Activated T-cell treated with anti-CD3 and anti-CD28 coated beads for 24 hours (primary cell): ENCODE measurements at regions not wholly inside any gene's neighbourhood (a gene's known extent, or its start where the extent isn't known, plus 50 kb on each side); places are given as distances from the start of the nearest gene placed in this dataset.

Experiments
- DNase-seq: peaks from one replicate; pipeline ENCODE4 v3.0.0-alpha.2; 2020; ENCODE audit warnings: low read depth

DNA sequence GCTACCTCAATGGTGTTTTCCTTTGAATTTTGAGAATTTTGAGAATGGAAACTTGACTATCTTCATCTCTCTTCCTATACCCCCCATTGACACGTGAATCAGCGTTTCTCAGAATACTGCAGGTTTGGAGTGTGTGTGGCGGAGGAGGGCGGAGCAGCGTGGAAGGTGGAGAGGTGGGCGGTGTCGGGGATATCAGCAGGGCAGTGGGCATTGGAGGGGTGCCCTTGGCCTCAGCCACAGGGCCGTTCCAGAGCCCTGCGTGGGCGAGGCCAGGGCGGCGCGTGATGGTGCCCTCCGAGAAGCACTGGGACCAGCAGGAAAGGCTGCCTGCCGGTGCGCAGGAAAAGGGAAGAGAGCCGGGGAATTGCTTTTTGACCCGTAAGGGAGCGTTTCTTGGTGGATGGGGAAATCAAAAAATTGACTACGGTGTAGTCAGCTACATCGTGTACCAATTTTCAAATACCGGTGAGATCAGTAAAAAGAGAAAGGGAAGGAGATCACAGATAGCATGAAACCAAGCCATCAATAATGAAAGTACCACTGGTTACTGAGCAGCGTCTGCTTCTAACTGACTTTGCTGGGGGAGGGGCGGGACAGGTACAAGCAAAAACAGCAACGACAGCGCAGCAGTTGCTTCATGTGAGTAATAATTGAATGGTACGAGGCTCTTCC lies 82.7 kb upstream of the DUSP22 start:
- DNase-seq, result peak; percentile 52

DNA sequence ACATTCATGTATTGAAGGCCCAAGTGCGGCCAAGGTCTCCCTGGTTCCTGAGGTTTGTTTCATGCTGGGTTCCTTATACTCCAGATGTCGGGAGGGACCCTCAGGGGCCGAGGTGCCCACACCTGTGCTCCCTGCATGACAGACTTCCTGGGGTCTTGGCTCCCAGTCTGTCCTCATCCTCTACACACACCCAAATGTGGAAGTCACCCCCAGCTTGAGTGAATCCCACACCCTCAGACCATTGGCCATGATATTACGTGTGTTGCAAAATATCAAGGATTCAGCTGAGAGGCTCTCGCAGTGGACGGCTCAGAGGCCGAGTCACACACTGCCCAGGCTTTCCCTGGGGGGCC lies 82.2 kb upstream of the DUSP22 start:
- DNase-seq, result no peak

DNA sequence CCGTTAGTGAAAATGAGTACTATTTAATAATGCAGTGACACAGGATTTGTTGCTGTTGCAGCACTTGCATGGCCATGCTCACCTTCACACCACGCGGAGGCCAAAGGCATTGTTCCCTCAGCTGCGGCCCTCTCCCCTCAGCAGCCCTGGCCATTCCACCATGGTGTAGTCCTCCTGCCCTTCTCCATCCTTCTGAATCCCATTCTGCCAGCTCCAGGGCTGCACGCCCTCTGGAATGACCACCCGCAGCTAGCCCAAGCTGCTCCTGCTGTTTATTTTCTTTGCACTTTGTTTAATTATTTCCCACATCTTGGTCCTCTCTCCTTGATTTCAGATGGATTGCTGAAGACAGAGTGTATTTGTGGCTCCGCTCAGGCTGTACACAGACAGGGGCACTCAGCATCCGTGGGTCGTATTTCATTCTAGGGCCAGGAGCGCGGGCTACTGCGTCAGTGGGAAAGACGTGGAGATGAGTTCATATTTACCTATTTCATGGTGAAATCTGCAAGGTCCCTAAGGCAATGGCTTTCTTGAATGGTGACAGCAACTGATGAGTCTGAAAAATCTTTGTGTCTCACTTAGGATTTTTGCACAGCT lies 81.4 kb upstream of the DUSP22 start:
- no peak for DNase-seq

DNA sequence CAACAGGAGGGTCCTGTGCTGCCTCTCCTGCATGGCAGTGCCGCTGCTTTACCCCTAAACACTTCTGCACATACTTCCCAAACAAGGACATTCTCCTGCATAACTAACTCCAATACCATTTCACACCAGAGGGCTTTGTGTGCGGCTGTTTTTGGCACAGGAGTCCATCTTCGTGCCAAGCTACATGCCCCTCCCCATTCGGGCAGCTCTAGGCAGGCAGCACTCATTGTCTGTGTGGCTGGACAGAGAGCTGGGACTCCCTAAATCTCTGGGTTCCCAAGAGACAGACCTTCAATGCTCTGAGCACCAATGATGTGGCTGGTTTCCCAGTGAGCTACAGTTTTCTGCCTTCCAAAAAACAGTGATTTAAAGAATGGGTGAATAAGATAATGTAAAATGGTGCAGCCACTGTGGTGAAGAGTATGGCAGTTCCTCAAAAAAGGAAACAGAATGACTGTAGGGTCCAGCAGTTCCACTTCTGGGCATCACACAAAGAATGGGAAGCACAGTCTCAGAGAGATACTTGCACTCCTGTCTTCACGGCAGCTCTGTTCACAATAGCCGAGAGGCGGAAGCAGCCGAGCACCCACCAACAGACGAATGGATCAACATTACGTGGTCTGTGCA lies 80.3 kb upstream of the DUSP22 start:
- DNase-seq, result no peak

DNA sequence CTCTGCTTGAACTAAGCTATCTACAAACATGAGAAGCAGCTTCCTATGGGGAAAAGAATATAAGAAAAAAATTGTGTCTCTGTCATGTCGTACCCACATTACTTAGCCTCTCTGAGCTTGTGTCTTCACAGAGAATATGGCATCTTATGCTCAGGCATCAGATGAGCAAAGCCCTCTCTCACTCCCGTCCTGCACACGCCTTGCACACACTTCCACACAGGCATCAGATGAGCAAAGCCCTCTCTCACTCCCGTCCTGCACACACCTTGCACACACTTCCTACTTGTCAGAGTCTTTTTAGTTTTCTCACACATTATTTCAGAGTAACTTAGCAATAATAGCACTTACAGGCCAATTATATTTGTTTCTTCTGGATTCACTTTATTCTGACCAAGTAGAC lies 79.0 kb upstream of the DUSP22 start:
- DNase-seq, result no peak

DNA sequence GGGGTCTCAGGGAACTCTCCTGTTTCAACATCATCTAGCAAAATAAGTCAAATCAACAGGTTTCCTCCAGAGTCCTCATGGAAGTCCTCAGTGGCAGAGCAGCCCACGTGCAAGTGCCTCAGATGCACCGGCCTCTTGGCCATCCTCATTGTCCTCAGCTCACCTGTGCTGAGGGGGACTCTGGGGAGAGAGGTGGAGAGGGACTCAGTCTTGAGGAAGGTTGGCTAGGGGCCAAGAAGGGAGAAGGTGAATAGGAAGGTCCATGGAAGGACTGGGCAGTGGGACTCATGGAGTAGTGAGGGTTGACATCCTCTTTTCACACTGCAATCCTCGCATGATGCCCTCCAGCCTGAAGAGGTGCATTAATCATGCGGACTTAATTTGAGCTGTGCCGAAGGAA lies 77.9 kb upstream of the DUSP22 start:
- DNase-seq, result no peak

DNA sequence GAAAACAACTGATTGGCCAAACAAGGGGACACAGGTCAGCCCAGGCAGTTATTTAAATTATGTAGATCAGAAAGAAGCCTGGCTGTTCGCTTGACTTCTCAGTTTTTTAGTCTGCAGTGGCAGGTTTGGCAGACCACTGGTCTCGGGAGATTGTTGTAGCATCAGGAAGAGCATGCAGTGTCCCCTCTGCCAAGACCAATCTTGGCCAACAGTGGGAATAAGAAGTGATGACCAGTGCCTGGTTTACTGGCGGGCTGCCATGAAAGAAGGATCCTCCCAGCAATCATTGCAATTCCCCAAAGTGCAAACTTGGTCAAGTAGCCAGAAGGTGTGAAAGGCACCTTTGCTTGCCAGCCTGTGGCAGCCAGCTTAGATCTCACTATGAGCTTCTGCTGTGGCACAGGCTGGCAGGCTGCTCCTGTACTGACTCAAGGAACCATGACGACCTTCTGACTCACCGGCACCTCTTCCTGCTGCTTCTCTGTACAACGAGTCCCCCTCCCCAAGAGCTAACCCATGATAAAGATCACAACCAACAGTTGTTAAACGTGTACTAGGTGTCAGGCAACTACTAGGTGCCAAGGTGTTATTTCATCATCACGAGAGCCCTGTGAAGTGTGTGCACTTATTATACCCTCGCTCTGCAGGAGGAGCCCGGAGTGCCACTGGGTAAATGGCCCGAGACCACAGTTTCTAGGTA lies 76.8 kb upstream of the DUSP22 start:
- peak; percentile 67 for DNase-seq

DNA sequence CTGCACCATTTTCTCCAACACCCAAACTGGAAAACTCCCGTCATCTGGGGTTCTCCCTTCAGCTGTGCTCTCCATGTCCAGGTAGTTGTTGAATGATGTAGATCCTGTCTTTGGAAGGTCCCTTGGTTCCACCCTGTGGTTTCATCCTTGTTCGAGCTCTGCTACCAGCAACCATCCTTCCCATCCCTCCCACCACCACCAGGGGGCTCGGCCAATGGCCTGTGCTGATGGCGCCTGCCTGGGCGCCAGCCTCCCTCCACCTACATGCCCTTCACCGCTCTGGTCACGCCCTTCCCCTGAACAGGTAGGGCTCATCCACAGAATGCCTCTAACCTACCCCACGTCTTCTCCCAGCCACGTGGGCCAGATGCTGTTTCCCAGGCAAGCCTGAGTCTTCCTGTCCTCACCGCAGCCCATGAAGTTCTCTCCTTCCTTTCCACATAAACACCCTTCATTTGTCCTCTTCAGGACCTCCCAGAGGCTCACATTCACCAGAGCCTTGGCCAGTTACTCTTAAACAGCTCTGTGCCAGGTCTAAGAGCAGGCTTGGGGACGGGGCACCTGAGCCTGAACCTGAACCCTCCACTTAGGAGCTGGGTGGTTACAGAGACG lies 75.1 kb upstream of the DUSP22 start:
- DNase-seq, result no peak

DNA sequence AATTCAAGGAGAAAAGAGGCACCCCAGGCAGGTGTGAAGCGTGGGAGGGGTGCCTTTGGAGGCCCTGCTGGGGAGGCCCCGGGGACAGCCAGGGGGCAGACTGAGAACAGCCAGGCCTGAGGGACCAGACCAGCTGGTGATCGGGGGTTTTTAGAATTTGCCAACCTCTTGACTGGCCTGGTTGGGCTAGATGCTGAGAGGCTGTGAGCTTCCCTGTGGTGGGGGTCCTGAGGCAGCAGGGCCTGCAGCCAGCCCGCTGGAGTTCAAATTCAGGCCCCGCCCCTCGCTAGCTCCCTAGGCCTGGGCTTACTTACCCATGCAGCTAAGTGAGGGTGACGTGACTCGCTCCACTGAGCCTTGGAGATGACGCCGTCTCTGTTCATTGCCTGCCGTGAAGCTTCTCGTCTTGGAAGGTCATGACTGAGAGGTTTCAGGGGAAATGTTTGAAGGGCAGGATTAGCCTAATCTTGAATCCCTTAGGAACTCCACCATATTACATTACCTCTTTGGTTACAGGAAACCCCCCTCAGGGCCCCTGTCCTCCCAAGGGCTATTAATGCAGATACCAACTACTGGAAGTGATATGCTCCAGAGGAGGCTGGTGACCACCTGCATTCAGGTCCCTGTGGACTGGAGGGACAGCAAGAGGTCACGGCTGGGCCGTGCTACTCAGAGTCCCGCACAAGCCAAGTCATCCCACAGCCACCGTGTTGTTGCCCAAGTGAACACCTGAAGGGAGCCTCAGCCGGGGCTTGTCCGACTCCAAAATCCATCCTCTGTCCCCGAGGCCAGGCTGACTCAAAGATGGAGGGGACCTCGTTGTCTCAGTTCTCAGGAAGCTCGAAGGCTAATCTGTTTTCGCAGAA lies 73.9 kb upstream of the DUSP22 start:
- DNase-seq, result no peak

DNA sequence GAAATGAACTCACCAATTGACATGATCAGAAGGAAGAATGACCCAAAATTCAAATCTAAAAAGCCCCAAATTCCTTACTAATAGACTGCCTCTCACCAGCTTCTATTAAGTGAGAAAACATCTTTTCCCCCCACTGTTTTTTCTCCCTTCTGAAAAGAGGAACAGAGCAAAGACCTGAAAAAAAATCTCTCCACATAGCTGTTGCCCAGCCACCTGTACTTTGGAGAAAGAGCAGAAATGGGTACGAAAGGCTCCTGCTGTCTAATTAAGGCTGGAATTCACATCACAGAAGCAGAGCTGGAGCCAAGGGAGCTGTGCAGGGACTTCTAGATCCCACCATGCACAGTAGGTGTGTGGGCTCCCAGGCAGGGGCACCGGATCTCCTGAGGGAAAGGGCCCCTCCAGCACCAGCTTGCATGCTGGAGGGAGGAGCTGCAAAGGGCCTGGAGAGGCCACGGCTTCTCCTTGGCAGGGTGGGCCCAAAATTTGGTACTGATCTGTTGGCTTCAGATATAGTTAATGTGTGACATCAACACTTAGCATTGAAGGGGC lies 73.2 kb upstream of the DUSP22 start:
- DNase-seq, result no peak

DNA sequence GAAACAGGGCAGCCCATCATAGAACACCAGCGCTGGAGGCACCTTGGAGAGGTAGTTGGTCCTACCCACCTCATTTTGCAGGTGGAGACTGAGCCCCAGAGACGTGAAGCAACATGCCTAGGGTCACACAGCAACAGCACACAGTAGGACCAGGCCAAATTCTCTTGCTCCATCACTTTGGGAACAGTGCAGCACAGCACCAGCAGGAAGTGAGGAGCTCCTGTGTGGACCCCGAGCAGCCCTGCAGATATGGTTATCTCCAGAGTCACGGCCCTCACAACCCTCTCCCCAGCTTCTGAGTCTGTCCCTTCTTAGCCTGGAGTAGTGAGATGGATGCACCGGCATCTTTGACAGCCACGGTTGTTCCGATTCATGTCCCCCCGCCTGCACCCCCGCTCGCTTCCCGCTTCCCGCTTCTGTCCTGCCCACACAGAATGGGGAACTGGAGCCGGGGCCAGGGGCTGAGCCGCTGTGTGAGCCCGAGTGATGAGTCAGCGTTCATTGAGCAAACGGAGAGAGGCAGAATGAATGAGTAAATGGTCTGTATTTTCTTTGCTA lies 72.6 kb upstream of the DUSP22 start:
- DNase-seq, result no peak

DNA sequence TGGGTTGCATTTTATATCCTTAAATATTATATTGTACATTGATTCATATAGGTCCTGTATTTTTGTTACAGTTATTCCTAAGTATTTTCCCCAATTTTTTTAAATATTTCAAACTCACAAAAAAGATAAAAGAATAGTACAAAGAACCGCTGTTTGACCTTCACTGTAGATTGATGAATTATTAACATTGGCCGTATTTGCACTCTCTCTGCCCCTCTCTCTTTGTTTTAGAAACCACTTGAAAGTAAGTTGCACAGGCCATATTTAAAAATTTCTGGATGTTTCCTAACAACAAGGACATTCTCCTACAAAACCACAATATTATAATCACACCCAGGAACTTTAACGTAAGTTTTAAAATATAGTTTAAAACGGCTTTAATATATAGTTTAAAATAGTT lies 72.0 kb upstream of the DUSP22 start:
- no peak for DNase-seq

DNA sequence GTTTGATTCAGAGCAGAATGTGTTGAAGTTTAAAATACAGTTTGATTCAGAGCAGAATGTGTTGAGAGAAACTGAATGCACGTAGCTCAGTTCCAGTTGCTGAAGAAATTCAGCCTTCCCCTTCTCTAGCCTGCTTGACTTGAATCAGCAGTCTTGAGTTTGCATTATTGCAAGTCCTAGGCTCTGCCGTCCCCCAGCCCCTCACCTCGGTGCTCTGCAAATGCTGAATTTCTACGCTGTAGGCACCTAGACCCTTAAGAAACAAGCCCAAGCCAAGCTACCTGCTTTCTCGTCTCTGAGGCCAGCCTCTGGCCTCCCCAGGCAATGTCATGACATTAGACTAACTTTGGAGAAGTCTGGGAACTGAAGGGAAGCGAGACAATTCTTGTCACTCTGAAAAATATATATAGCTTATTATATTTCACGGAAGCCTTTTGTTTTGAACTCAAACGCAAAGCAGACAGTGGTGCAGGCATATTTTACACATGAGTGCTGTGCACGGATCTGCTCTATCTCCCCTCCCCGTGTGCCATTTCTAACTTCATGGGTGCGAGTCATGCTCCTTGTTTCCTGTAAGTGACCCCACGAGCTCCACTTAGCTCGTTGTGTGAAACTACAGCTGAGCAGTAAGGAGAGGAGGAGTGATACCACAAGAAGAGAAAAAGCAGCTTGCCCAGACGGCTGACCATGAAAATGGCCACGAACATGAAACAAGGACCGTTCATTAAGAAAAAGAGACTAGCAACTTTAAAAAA lies 71.4 kb upstream of the DUSP22 start:
- DNase-seq, result no peak

DNA sequence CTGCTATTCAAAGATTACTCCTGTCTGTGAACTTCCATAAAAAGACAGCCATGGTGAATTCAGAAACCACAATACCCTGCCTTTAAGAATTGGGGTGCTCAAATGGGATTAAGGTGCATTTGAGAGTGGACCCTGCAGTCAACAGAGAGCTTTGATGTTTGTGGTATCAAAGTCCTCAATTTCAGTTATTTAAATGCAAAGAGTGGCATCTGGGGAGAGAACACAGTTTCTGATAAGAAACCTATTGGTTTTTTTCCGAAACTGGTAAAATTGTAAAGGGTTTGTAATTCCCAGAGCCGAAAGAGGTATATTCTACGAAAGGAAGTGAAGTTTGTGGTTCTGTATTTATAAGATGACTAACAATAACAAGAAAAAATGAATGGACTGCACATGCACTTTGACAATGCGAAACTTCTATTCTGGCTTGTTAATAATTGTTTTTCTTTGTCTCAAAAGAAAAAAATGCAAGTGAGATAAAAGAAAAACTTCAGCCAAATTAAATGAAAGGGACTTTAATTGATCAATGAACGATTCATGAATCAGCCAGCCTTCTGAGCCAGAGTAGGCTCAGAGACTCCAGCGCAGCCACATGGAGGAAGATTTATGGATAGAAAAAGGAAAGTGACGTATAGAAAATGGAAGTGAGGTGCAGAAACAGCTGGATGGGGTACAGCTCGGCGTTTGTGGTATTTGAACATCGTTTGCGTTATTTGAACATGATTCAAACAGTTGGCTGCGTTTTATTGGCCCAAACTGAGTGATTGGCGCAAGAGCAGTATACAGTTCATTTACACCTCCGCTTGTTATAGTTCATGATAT lies 70.5 kb upstream of the DUSP22 start:
- no peak for DNase-seq

DNA sequence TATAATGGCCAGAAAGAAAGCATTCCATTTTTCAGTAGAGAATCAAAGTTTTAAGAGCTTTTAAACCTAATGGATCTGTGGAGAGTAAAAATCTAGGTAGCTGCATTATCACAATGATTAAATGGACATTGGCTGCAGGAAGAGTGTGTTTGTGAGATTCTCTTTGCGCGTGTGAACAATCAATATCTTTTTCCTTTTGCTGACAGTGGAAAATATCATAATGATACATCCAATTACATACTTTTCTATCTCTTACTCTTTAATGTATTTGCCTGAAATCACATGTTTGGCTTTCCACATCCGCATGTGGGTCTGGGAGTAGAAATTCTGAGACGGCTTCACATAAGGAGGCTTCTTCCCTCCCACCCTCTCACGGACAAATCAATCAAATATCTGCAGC lies 69.8 kb upstream of the DUSP22 start:
- DNase-seq, result no peak

DNA sequence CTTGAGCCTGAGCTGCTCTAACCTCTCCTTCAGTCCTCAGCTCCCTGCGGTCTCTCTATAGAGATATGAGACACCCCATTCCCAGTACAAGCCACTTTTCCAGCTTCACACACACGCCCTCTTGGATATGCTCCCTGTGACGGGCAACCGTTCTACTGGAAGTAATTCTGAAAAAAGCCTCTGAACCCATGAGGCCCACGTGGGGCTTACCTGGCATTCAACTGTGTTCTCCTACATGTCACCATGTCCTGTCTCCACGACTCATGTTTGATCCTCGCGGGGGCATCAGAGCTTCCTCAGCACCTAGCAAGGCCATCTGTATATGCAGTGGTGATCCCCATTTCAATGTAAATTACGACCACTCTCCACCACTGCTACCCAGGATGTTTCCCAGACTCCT lies 69.2 kb upstream of the DUSP22 start:
- no peak for DNase-seq

DNA sequence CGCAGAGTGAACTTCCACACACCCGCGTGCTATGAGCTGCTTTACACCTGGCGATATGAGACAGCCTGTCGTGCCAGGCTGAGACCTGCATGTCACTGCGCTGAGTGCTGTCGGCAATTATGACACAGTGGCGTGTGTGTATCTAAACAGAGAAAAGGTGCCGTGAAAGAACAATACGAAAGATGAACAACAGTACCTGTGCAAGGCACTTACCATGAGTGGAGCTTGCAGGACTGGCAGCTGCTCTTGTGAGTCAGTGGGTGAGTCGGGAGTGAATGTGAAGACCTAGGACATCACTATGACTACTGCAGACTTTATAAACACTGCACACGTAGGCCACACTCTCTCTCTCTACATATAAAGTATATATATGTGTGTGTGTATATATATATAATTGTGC lies 68.5 kb upstream of the DUSP22 start:
- no peak for DNase-seq

DNA sequence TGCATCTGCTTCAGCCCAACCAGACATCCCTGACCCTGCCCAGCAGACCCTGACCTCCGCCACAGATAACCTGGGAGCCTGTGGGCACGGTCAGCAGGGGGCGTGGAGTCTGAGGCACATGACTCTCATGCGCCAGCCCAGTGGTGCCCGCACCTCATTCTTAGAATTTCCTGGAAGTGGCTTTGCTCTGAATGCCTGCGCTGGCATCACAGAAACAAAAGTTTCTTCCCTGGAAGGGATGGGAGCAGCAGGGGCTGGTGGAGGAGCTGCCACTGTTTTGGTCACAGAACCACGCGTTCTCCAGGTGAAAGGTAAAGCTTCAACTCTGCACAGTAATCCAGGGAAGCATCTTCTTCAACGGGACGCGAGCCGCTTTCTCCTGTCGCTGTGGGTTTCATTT lies 67.9 kb upstream of the DUSP22 start:
- DNase-seq, result no peak

DNA sequence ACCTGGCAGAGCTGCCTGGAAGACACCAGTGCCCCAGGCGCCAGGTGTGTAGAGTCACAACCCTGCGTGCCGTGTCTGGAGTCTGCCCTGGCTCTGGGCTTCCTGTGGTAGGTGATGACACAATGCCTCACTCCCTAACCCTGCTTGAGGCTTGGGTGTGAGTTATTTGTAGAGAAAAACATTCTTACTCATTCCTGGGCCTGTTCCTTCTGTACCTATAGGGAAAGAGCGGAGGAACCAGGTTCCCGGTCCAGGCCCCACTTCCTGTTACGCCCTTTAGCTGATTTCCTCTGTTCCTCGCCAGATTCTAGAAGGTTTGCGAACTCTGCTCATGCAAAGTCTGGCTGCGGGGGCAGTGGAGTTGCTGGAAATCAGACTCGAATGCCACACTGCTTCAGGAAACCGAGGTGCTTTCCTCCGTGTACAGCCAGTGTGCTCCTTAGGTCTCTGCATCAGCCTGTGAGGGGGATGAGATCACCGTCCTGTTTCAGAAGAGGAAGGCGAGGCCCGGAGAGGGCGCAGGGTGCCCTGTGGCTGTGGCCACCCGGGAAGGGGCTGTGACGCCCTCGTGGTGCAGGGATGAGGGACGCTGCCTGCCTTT lies 67.1 kb upstream of the DUSP22 start:
- peak; percentile 68 for DNase-seq
